ENCODE measurements at regions not wholly inside any gene's neighbourhood (a gene's known extent, or its start where the extent isn't known, plus 50 kb on each side); places are given as distances from the start of the nearest gene placed in this dataset.

DNA sequence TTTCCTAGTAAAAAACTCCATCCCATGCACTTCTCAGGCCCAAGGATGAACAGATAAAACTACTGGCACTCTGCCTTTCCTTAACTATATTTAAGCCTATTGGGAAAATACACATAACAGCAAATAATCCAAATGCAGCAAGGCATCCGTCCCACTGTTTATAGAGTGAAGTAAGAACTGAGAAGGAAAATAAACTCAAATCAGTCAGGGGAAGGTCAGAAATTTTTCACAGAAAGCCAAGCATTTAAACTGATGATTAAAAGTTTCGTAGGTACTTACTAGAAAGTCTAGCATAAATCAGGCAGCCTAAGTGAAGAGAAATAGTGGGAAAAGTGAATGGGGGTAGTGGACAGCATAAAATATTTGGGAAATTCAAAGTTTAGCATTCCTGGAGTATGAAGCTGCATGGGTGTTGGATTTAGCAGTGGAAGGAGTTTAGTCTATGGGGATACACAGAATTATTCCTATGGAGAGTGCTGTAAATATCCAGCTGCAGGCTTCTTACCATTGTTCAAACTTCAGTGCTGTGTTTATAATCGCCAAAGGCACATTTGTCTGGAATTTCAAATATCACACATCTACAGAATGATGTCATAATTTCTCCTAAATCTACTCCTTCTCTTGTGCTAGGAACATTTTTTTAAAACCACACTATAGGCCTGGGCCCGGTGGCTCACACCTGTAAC is 1131.0 kb upstream of the GOT2 start:
- TF ChIP-seq EZH2 (IDR thresholded peaks at IDR 0.05; ENCODE audit: insufficient read depth, poor library complexity, severe bottlenecking) = no peak
- no peak for TF ChIP-seq EZH2phosphoT487 (IDR thresholded peaks at IDR 0.05; ENCODE audit: insufficient read depth, low read depth)
